Pancreas (tissue), 10 donors: ENCODE measurements at regions not wholly inside any gene's neighbourhood (a gene's known extent, or its start where the extent isn't known, plus 50 kb on each side); places are given as distances from the start of the nearest gene placed in this dataset.

Source experiments
- ATAC-seq, 4 donors: fragments of 200-7000 bp; cut with Tn5 transposase; one replicate each; pipeline versions ENCODE4 v1.8.0 to v1.9.1; 2020; ENCODE audit warnings: mild to moderate bottlenecking in 4 of 4, moderate library complexity in 4 of 4
- DNase-seq, 6 donors: peaks; one replicate each; pipeline ENCODE4 v3.0.0-alpha.2; 2020
- FAIRE-seq: peaks from 2 replicates; lab custom pipeline; 2012; peaks lifted over from hg19 to GRCh38; lab: Jason Lieb, UNC
- H3K27ac ChIP-seq, 4 donors: fragments of 200-600 bp; sonication (generic); 1 replicate in 3 of 4; 2 replicates in 1 of 4; pipeline versions ENCODE4 v1.5.0 to v1.8.0; 2020
- H3K27me3 ChIP-seq, 4 donors: fragments of 200-600 bp; one replicate each; pipeline ENCODE4 v1.8.0; 2021
- H3K36me3 ChIP-seq, 3 donors: fragments of 200-600 bp; sonication (generic) in 1 of 3; one replicate each; pipeline versions ENCODE4 v1.5.0 to v1.8.0; 2020 to 2021
- H3K4me1 ChIP-seq, 3 donors: fragments of 200-600 bp; one replicate each; pipeline ENCODE4 v1.8.0; 2021
- H3K4me3 ChIP-seq, 4 donors: fragments of 200-600 bp; sonication (generic) in 2 of 4; one replicate each; pipeline versions ENCODE4 v1.5.0 to v1.8.0; 2020 to 2021
- H3K9me3 ChIP-seq, 4 donors: fragments of 200-600 bp; one replicate each; pipeline ENCODE4 v1.8.0; 2021
- CTCF ChIP-seq, 4 donors: fragments of 200-600 bp; sonication (generic) in 3 of 4; IDR thresholded peaks; one replicate each; pipeline versions ENCODE4 v1.5.0 to v1.8.0; 2021; ENCODE audit warnings: antibody characterized with exemption in 4 of 4
- WGBS, 2 donors: extraction: QIAGEN DNeasy Blood & Tissue Kit; methylation state at CpG; one replicate each; pipeline ENCODE4 v1.1.7; 2013; 5-methylcytosine and 5-hydroxymethylcytosine counted together
- intact Hi-C, 3 donors: fragments of 100-400 bp; cut with DNase I; formaldehyde crosslinking; loops; one replicate each; pipeline versions ENCODE4 v1.11.1 to v1.14.2; 2022
- donor health status: healthy with polysubstance abuse.
- donor health status: DM: no; HTN: no; CAD: no; lungs with moderate emphysema.
- donor health status: DM: no; HTN: no; CAD: no.
- donor health status: control.
- donor health status: control.
- donor health status: Bipolar disorder and iron deficiency.
- donor health status: DM: yes; HTN: yes; CAD: no.
- donor health status: DM: no; HTN: no; CAD: no.
- donor health status: DM: no; HTN: no; CAD: no.
- donor health status: DM: yes; HTN: yes; CAD: no.

- Histone ChIP-seq H3K27me3 (no peaks in the 10 kb centered on the region), H3K4me1 (no peaks in the 10 kb centered on the region), H3K9me3 (no peaks in the 10 kb centered on the region), H3K36me3 (no peaks in the 10 kb centered on the region), H3K4me3 (no peak overlapping the region), H3K27ac (no peak overlapping the region)
- FAIRE-seq: no peak
- no peak for DNase-seq
- 68 to 79% methylated on average over 4 of the region's 4 CpGs for WGBS, 2 donors
- intact Hi-C loops: no loop called here
- TF ChIP-seq CTCF (IDR thresholded peaks at IDR 0.05): no peak
- no peak for ATAC-seq
Measured at GRCh38 chr10:24136070-24136469, 72.9 kb upstream of the KIAA1217 start.

DNA sequence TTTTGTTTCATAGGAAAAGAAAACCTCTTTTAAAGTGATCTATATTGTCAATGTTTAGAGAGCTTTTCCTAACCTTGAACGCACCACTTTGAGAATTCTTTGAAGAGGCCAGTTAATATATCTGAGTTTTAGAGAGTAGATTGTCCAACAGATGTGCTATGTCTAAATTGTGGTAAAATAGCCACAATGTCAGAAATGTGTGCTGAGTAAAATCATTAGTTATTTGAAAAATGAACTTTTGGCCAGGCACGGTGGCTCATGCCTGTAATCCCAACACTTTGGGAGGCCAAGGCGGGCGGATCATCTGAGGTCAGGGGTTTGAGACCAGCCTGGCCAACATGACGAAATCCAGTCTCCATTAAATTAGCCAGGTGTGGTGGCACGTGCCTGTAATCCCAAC is 61.6 kb upstream of the KIAA1217 start:
- no peak for ATAC-seq
- Histone ChIP-seq H3K4me3 (no peak overlapping the region), H3K9me3 (no peaks in the 10 kb centered on the region), H3K27ac (no peak overlapping the region), H3K4me1 (peaks cover 0 to 3% (median 0%) of the 10 kb centered on the region in 3 donors), H3K27me3 (no peaks in the 10 kb centered on the region), H3K36me3 (no peaks in the 10 kb centered on the region)
- WGBS, 2 donors: 88 to 98% methylated on average over 6 of the region's 6 CpGs
- no peak for FAIRE-seq
- intact Hi-C loops: no loop called here
- no peak for DNase-seq
- no peak for TF ChIP-seq CTCF (IDR thresholded peaks at IDR 0.05)

- 95 to 98% methylated on average over 2 of the region's 2 CpGs for WGBS, 2 donors
- intact Hi-C loops: no loop called here
- H3K36me3 ChIP-seq: no peaks in the 10 kb centered on the region
- TF ChIP-seq CTCF (IDR thresholded peaks at IDR 0.05): no peak
- no peaks in the 10 kb centered on the region for H3K27me3 ChIP-seq
- ATAC-seq (no peak), DNase-seq (no peak), FAIRE-seq (no peak)
- no peak overlapping the region for H3K4me3 ChIP-seq
- H3K9me3 ChIP-seq: no peaks in the 10 kb centered on the region
- H3K4me1 ChIP-seq: peaks cover 0 to 6% (median 0%) of the 10 kb centered on the region in 3 donors
- H3K27ac ChIP-seq: no peak overlapping the region
Measured at GRCh38 chr10:24149640-24150039, 59.3 kb upstream of the KIAA1217 start.

- 92 to 97% methylated on average over 3 of the region's 3 CpGs for WGBS, 2 donors
- intact Hi-C loops: no loop called here
Measured at GRCh38 chr10:24150853-24151252, 58.1 kb upstream of the KIAA1217 start.

More at GRCh38 chr10:24150853-24151252, 58.1 kb upstream of the KIAA1217 start:
- no peaks in the 10 kb centered on the region for H3K27me3 ChIP-seq
- H3K9me3 ChIP-seq: no peaks in the 10 kb centered on the region
- H3K4me3 ChIP-seq: no peak overlapping the region
- H3K4me1 ChIP-seq: peaks cover 0 to 6% (median 0%) of the 10 kb centered on the region in 3 donors
- no peaks in the 10 kb centered on the region for H3K36me3 ChIP-seq
- no peak for FAIRE-seq
- no peak for TF ChIP-seq CTCF (IDR thresholded peaks at IDR 0.05)
- H3K27ac ChIP-seq: no peak overlapping the region
- no peak for DNase-seq
- ATAC-seq: no peak
